ENCODE measurements at regions not wholly inside any gene's neighbourhood (a gene's known extent, or its start where the extent isn't known, plus 50 kb on each side); places are given as distances from the start of the nearest gene placed in this dataset.

GRCh38 chr3:86126552-86126951, 864.4 kb downstream of the VGLL3 start:
- TF ChIP-seq CTCF (IDR thresholded peaks at IDR 0.05), result no peak
- no peak for TF ChIP-seq E2F4 (CRISPR knock-in tag; IDR thresholded peaks at IDR 0.05; ENCODE audit: borderline replicate concordance, low read depth)
- TF ChIP-seq FOXJ3 (CRISPR knock-in tag; IDR thresholded peaks at IDR 0.05; ENCODE audit: borderline replicate concordance), result no peak
- TF ChIP-seq ZBTB43 (CRISPR knock-in tag; IDR thresholded peaks at IDR 0.05), result no peak
- no peak for TF ChIP-seq IRF2 (CRISPR knock-in tag; IDR thresholded peaks at IDR 0.05; ENCODE audit: borderline replicate concordance, low read depth)
- TF ChIP-seq USF1 (CRISPR knock-in tag; IDR thresholded peaks at IDR 0.05), result no peak
- TF ChIP-seq SMAD4 (CRISPR knock-in tag; IDR thresholded peaks at IDR 0.05), result no peak
- TF ChIP-seq E2F1 (CRISPR knock-in tag; IDR thresholded peaks at IDR 0.05), result no peak
- TF ChIP-seq ZNF121 (CRISPR knock-in tag; IDR thresholded peaks at IDR 0.05), result no peak
- TF ChIP-seq SP1 (CRISPR knock-in tag; conservative IDR thresholded peaks at IDR 0.05), result no peak
- no peak for TF ChIP-seq TP53 (CRISPR knock-in tag; IDR thresholded peaks at IDR 0.05)
- TF ChIP-seq ETV6 (CRISPR knock-in tag; IDR thresholded peaks at IDR 0.05), result no peak
- no peak for TF ChIP-seq NR3C1 (CRISPR knock-in tag; conservative IDR thresholded peaks at IDR 0.05; ENCODE audit: low read depth)
- TF ChIP-seq ZNF416 (CRISPR knock-in tag; IDR thresholded peaks at IDR 0.05), result no peak

Measured in WTC11 (cell line).